Cerebellar nuclear complex (tissue), 1 donor: ENCODE measurements at regions not wholly inside any gene's neighbourhood (a gene's known extent, or its start where the extent isn't known, plus 50 kb on each side); places are given as distances from the start of the nearest gene placed in this dataset.

Experiments used
- DNase-seq, 2 experiments: peaks; one replicate each; lab custom pipeline; 2025; lab: John Stamatoyannopoulos, UW

DNA sequence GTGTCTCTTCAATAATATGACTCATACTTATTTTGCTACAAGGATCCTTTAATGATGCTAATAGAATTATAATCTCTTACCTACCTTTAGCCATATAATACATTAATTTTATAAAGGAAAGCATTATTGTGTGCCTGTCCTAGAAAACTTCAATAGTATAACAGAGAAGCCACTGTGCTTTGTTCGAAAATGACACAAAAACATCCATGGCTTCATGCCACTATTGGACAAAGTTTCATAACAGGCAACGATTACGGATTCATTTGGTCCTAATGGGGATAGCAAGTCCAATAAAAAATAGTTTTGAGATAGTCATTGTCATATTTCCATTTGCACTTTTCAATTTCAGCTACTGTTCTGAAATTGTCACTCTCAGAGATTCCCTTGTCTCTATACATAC lies 52.5 kb upstream of the CCDC150 start:
- DNase-seq, result no peak

DNA sequence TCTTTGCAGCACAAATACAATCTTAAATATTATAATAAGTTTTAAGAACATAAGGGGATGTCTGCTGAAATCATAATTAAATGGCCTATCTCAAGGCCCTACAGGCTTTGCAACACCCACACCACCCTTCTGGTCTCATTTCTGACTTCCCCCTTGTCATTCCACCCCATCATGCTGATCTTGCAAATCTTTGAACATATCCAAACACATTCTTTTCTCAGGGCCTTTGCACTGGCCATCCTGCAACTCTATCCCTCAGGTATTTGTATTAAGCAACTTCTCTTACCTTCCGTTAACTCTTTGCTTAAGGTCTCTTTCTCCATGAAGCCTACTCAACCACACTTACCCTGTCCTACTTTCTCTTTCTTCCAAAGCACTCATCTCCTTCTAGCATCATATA lies 51.8 kb upstream of the CCDC150 start:
- DNase-seq, result no peak

DNA sequence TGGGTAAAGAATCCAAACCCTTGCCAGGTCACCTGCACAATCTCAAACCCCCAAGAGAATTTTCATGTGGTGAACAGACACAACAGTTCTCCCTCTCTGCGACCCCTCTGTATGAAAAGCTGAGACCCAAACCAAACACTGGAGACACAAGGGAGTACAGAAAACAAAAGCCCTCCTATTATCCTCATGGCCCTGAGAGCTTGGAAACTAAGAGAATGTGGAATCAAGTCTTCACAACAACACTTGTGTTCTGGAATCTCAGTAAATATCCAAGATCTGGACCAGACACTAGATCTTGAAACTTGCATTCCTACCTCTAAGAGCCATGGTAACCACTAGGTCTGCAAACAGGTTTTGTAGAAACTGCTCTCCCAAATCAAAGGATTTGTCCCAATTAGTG lies 50.1 kb upstream of the CCDC150 start:
- DNase-seq, result no peak
